ENCODE measurements at regions not wholly inside any gene's neighbourhood (a gene's known extent, or its start where the extent isn't known, plus 50 kb on each side); places are given as distances from the start of the nearest gene placed in this dataset.

DNA sequence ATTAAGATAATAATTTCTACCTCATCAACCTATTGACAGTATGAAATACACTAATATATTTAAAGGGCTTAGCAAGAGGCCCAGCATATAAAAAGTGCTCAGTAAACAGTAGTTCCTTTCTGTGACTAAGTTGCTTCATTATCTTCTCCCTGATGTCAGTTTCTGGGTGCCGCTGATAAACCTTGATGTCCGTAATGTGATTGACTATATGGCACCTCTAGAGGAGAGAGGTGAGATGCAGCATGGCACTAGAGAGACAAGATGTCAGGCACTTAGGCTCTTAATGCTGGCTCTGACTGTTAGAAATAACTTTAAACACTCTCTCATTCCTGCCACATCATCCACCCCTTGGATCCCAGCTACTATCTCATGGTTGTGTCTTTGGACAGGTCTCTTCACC is 455.9 kb upstream of the KLF4 start:
- no peak overlapping the region for H3K27ac Mint-ChIP-seq
- Histone ChIP-seq H3K56ac (ENCODE audit: insufficient read length, low read depth, low read length) (no peak overlapping the region), H4K20me1 (ENCODE audit: control insufficient read depth, insufficient read depth, insufficient read length) (no peaks in the 10 kb centered on the region), H3K4me1 (ENCODE audit: insufficient read depth, low read length) (no peaks in the 10 kb centered on the region), H3K79me1 (ENCODE audit: insufficient read depth, low read depth, low read length, poor library complexity, severe bottlenecking) (no peaks in the 10 kb centered on the region), H2BK15ac (ENCODE audit: low read depth, low read length) (no peak overlapping the region), H3K18ac (ENCODE audit: insufficient read length, low read depth, low read length) (no peak overlapping the region), H4K91ac (ENCODE audit: insufficient read length, low read depth, low read length) (no peak overlapping the region), H4K8ac (replicated peaks; ENCODE audit: insufficient read length, low read depth, low read length) (no peak overlapping the region), H3K27ac (ENCODE audit: insufficient read length, low read depth, low read length) (no peak overlapping the region), H2AFZ (ENCODE audit: low read length) (no peak overlapping the region), H3K4me2 (ENCODE audit: insufficient read depth, insufficient read length, low read length) (no peak overlapping the region), H3K27me3 (ENCODE audit: insufficient read depth, low read length) (no peaks in the 10 kb centered on the region; the same call in 1 of the 2 replicates), H3K9ac (ENCODE audit: extremely low read depth, insufficient read length, low read length) (no peak overlapping the region), H2BK5ac (ENCODE audit: insufficient read length, low read length) (no peak overlapping the region), H2BK120ac (ENCODE audit: low read depth, low read length, poor library complexity, severe bottlenecking) (no peak overlapping the region), H3K79me2 (ENCODE audit: insufficient read depth, low read length) (no peaks in the 10 kb centered on the region), H3K4ac (ENCODE audit: low read depth, low read length) (no peak overlapping the region), H2AK5ac (ENCODE audit: insufficient read length, low read length) (no peak overlapping the region), H3K23ac (ENCODE audit: insufficient read length, low read depth, low read length) (no peak overlapping the region), H3K14ac (ENCODE audit: insufficient read depth, low read length) (no peak overlapping the region), H3K23me2 (ENCODE audit: insufficient read length, low read depth, low read length, poor library complexity, severe bottlenecking) (no peaks in the 10 kb centered on the region), H4K5ac (ENCODE audit: insufficient read length, low read depth, low read length) (no peak overlapping the region), H3T11ph (ENCODE audit: low read length) (no peak overlapping the region), H2BK12ac (ENCODE audit: insufficient read length, low read depth, low read length) (no peak overlapping the region), H3K9me3 (ENCODE audit: control insufficient read depth, low read depth, low read length) (no peaks in the 10 kb centered on the region), H2BK20ac (ENCODE audit: low read depth, low read length, poor library complexity, severe bottlenecking) (no peak overlapping the region)
- TF ChIP-seq, protein P1, sequence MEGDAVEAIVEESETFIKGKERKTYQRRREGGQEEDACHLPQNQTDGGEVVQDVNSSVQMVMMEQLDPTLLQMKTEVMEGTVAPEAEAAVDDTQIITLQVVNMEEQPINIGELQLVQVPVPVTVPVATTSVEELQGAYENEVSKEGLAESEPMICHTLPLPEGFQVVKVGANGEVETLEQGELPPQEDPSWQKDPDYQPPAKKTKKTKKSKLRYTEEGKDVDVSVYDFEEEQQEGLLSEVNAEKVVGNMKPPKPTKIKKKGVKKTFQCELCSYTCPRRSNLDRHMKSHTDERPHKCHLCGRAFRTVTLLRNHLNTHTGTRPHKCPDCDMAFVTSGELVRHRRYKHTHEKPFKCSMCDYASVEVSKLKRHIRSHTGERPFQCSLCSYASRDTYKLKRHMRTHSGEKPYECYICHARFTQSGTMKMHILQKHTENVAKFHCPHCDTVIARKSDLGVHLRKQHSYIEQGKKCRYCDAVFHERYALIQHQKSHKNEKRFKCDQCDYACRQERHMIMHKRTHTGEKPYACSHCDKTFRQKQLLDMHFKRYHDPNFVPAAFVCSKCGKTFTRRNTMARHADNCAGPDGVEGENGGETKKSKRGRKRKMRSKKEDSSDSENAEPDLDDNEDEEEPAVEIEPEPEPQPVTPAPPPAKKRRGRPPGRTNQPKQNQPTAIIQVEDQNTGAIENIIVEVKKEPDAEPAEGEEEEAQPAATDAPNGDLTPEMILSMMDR (conservative IDR thresholded peaks at IDR 0.05) = no peak
- DNase-seq = no peak
- no peak overlapping the region for H3K4me3 Mint-ChIP-seq
- peaks cover 9 to 11% of the 10 kb centered on the region in 2 experiments for H3K9me3 Mint-ChIP-seq
- no CpG with 5 or more reads among the region's 2 CpGs for WGBS (ENCODE audit: extremely low coverage, insufficient read length, low lambda C conversion rate)
- peaks cover 0 to 6% (median 0%) of the 10 kb centered on the region in 3 experiments; a peak in 3 of 7 replicates for H3K36me3 Mint-ChIP-seq (ENCODE audit: insufficient read depth in 1 of 3, low read depth in 3 of 3)
- peaks cover 8 to 9% of the 10 kb centered on the region in 2 experiments for H3K4me1 Mint-ChIP-seq
- H3K27me3 Mint-ChIP-seq (ENCODE audit: low read depth) = no peaks in the 10 kb centered on the region
